HG03469 (cell line): ENCODE measurements at regions not wholly inside any gene's neighbourhood (a gene's known extent, or its start where the extent isn't known, plus 50 kb on each side); places are given as distances from the start of the nearest gene placed in this dataset.
"Not testable (repeated sequence)": the region's sequence is repeated elsewhere in the genome, so short reads cannot be mapped to it uniquely, and the experiment has no call there.

ENCODE experiments used
- ATAC-seq: cut with Tn5 transposase; IDR thresholded peaks from one replicate; pipeline ENCODE4 v1.9.1; 2021; ENCODE audit warnings: mild to moderate bottlenecking, moderate library complexity, moderate number of reproducible peaks; ENCODE audit not compliant: unreplicated experiment

- ATAC-seq = no peak
These were observed 50.9 kb upstream of the MITF start for GRCh38 chr3:69688400-69688799.

GRCh38 chr3:69687641-69688040, 51.6 kb upstream of the MITF start:
- no peak for ATAC-seq

- no peak for ATAC-seq
These were observed 53.2 kb upstream of the MITF start for GRCh38 chr3:69686056-69686455.

- no peak for ATAC-seq
These were observed 54.8 kb upstream of the MITF start for GRCh38 chr3:69684309-69684961.

GRCh38 chr3:69683082-69683806, 56.0 kb upstream of the MITF start:
- no peak for ATAC-seq

- not testable (repeated sequence) for ATAC-seq
These were observed 61.8 kb upstream of the MITF start for GRCh38 chr3:69677456-69677855.

- no peak for ATAC-seq
These were observed 63.3 kb upstream of the MITF start for GRCh38 chr3:69675786-69676530.

GRCh38 chr3:69674752-69675151, 64.5 kb upstream of the MITF start:
- no peak for ATAC-seq

GRCh38 chr3:69671082-69671952, 67.9 kb upstream of the MITF start:
- no peak for ATAC-seq

GRCh38 chr3:69669070-69669469, 70.2 kb upstream of the MITF start:
- no peak for ATAC-seq

- no peak for ATAC-seq
These were observed 74.1 kb upstream of the MITF start for GRCh38 chr3:69665026-69665737.

- no peak for ATAC-seq
These were observed 78.6 kb upstream of the MITF start for GRCh38 chr3:69660631-69661030.

GRCh38 chr3:69659180-69659910, 79.9 kb upstream of the MITF start:
- ATAC-seq = no peak

- ATAC-seq = no peak
These were observed 80.6 kb upstream of the MITF start for GRCh38 chr3:69658514-69659140.

GRCh38 chr3:69657030-69657429, 82.2 kb upstream of the MITF start:
- not testable (repeated sequence) for ATAC-seq

GRCh38 chr3:69651765-69652164, 87.5 kb upstream of the MITF start:
- no peak for ATAC-seq

GRCh38 chr3:69650066-69650419, 89.2 kb upstream of the MITF start:
- ATAC-seq = no peak

- no peak for ATAC-seq
These were observed 89.9 kb upstream of the MITF start for GRCh38 chr3:69649120-69650065.
